GM23248 (cell line): ENCODE measurements at regions not wholly inside any gene's neighbourhood (a gene's known extent, or its start where the extent isn't known, plus 50 kb on each side); places are given as distances from the start of the nearest gene placed in this dataset.

Experiments
- EZH2 ChIP-seq: fragments of 200-600 bp; sonication (generic); IDR thresholded peaks from 2 replicates; pipeline ENCODE4 v1.6.1; 2018; ENCODE audit warnings: antibody characterized with exemption, mild to moderate bottlenecking; ENCODE audit not compliant: insufficient read depth, poor library complexity, severe bottlenecking
- EZH2phosphoT487 ChIP-seq: fragments of 200-600 bp; sonication (generic); IDR thresholded peaks from 2 replicates; pipeline ENCODE4 v1.6.1; 2018; ENCODE audit warnings: antibody characterized with exemption, moderate library complexity, mild to moderate bottlenecking, low read depth; ENCODE audit not compliant: insufficient read depth

DNA sequence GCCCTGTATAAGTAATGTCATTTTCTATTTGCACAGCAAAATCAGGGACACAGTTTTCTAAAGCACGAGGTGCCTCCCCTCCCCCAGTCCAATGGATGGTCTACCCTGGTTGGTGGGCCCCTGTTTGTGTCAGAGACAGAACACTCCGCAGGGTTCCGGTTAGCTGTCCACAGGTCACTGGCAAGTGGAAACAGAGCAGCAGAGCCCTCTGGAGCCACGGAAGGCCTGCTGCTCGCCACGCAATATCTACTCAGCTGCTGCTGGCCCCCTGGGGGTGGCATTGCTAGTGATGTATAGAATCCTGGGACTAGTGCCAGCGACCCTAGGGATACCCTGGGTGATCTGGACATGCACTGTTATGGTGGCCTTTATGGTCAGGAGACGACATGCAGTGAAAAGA is 50.4 kb downstream of the RIN2 start:
- no peak for TF ChIP-seq EZH2phosphoT487
- TF ChIP-seq EZH2, result no peak
